Prostate gland (tissue), 2 donors: ENCODE measurements at regions not wholly inside any gene's neighbourhood (a gene's known extent, or its start where the extent isn't known, plus 50 kb on each side); places are given as distances from the start of the nearest gene placed in this dataset.

Experiments used
- DNase-seq: peaks from one replicate; pipeline ENCODE4 v3.0.0-alpha.2; 2019; ENCODE audit warnings: low spot score
- H3K27ac ChIP-seq, 2 donors: fragments of 200-600 bp; sonication (generic); 2 replicates each; pipeline ENCODE4 v1.5.1; 2017 to 2019
- H3K27me3 ChIP-seq: fragments of 200-600 bp; sonication (generic); replicated peaks from 2 replicates; pipeline ENCODE4 v1.5.1; 2019; ENCODE audit not compliant: insufficient read depth
- H3K36me3 ChIP-seq, 2 donors: fragments of 200-600 bp; sonication (generic); 1 replicate in 1 of 2; 2 replicates in 1 of 2; pipeline versions ENCODE4 v1.5.1 to v1.8.1; 2017 to 2019
- H3K4me1 ChIP-seq: fragments of 200-600 bp; sonication (generic); replicated peaks from 2 replicates; pipeline ENCODE4 v1.5.1; 2019
- H3K4me3 ChIP-seq, 2 donors: fragments of 200-600 bp; sonication (generic); 2 replicates each; pipeline ENCODE4 v1.5.1; 2017 to 2019
- H3K9me3 ChIP-seq: fragments of 200-600 bp; sonication (generic); 2 replicates; pipeline ENCODE4 v1.5.1; 2017
- CTCF ChIP-seq, 4 experiments: fragments of 200-600 bp in 2 of 4; fragments of 450-650 bp in 2 of 4; sonication (generic) in 2 of 4; IDR thresholded peaks; 1 replicate in 3 of 4; 2 replicates in 1 of 4; pipeline ENCODE4 v1.5.1; 2016 to 2019; ENCODE audit warnings: antibody characterized with exemption in 4 of 4, mild to moderate bottlenecking in 2 of 4, moderate library complexity in 2 of 4
- POLR2A ChIP-seq: fragments of 450-650 bp; IDR thresholded peaks from one replicate; pipeline ENCODE4 v1.6.1; 2016; ENCODE audit warnings: antibody characterized with exemption, mild to moderate bottlenecking
- POLR2AphosphoS5 ChIP-seq: sonication (generic); formaldehyde crosslinking; IDR thresholded peaks from one replicate; pipeline ENCODE4 v1.6.1; 2017; ENCODE audit warnings: antibody characterized with exemption
- WGBS: methylation state at CpG from one replicate; pipeline ENCODE4 v1.1.5; 2018; 5-methylcytosine and 5-hydroxymethylcytosine counted together
- intact Hi-C: fragments of 100-400 bp; cut with DNase I; formaldehyde crosslinking; loops from one replicate; pipeline ENCODE4 v1.14.2; 2022

GRCh38 chr6:167714152-167714551 lies 112.6 kb upstream of the AFDN start:
- no peak for TF ChIP-seq POLR2AphosphoS5
- no peak for TF ChIP-seq CTCF (IDR thresholded peaks at IDR 0.05)
- no peak for TF ChIP-seq POLR2A
- H3K9me3 ChIP-seq, result no peaks in the 10 kb centered on the region
- no peak overlapping the region for H3K27ac ChIP-seq
- H3K4me1 ChIP-seq, result no peaks in the 10 kb centered on the region
- no peak overlapping the region for H3K4me3 ChIP-seq
- DNase-seq, result no peak
- no peaks in the 10 kb centered on the region for H3K27me3 ChIP-seq
- intact Hi-C loops, result no loop called here
- H3K36me3 ChIP-seq, result no peaks in the 10 kb centered on the region
- WGBS, result 51% methylated on average over 8 of the region's 8 CpGs

- Histone ChIP-seq H3K9me3 (no peaks in the 10 kb centered on the region), H3K27me3 (no peaks in the 10 kb centered on the region), H3K36me3 (no peaks in the 10 kb centered on the region), H3K4me3 (no peak overlapping the region), H3K4me1 (no peaks in the 10 kb centered on the region), H3K27ac (no peak overlapping the region)
- no peak for DNase-seq
- intact Hi-C loops, result no loop called here
- TF ChIP-seq CTCF (IDR thresholded peaks at IDR 0.05) (no peak), POLR2A (no peak), POLR2AphosphoS5 (no peak)
- over 99% methylated on average over 9 of the region's 9 CpGs for WGBS
Measured at GRCh38 chr6:167717455-167717854, 109.3 kb upstream of the AFDN start.

- Histone ChIP-seq H3K4me3 (no peak overlapping the region), H3K27ac (no peak overlapping the region), H3K4me1 (no peaks in the 10 kb centered on the region), H3K9me3 (no peaks in the 10 kb centered on the region), H3K27me3 (no peaks in the 10 kb centered on the region), H3K36me3 (no peaks in the 10 kb centered on the region)
- intact Hi-C loops, result no loop called here
- 100% methylated on average over 2 of the region's 2 CpGs for WGBS
- DNase-seq, result no peak
- TF ChIP-seq POLR2A (no peak), POLR2AphosphoS5 (no peak), CTCF (IDR thresholded peaks at IDR 0.05) (no peak)
Measured at GRCh38 chr6:167717867-167718266, 108.8 kb upstream of the AFDN start.

- intact Hi-C loops, result no loop called here
- Histone ChIP-seq H3K27ac (no peak overlapping the region), H3K4me3 (no peak overlapping the region), H3K9me3 (no peaks in the 10 kb centered on the region), H3K27me3 (no peaks in the 10 kb centered on the region), H3K4me1 (no peaks in the 10 kb centered on the region), H3K36me3 (no peaks in the 10 kb centered on the region)
- DNase-seq, result no peak
- WGBS, result 81% methylated on average over 23 of the region's 23 CpGs
- no peak for TF ChIP-seq POLR2AphosphoS5
- TF ChIP-seq POLR2A, result no peak
- TF ChIP-seq CTCF (IDR thresholded peaks at IDR 0.05), result no peak
Measured at GRCh38 chr6:167719920-167720319, 106.8 kb upstream of the AFDN start.

GRCh38 chr6:167720456-167721285 lies 106.0 kb upstream of the AFDN start:
- TF ChIP-seq POLR2A (no peak), POLR2AphosphoS5 (no peak), CTCF (IDR thresholded peaks at IDR 0.05) (no peak)
- intact Hi-C loops, result no loop called here

More at GRCh38 chr6:167720456-167721285, 106.0 kb upstream of the AFDN start:
- H3K27ac ChIP-seq, result no peak overlapping the region
- H3K9me3 ChIP-seq, result no peaks in the 10 kb centered on the region
- WGBS, result 86% methylated on average over 31 of the region's 31 CpGs
- no peaks in the 10 kb centered on the region for H3K36me3 ChIP-seq
- no peaks in the 10 kb centered on the region for H3K4me1 ChIP-seq
- H3K4me3 ChIP-seq, result no peak overlapping the region
- no peaks in the 10 kb centered on the region for H3K27me3 ChIP-seq
- no peak for DNase-seq
